Endodermal cell (in vitro differentiated cells): ENCODE measurements at regions not wholly inside any gene's neighbourhood (a gene's known extent, or its start where the extent isn't known, plus 50 kb on each side); places are given as distances from the start of the nearest gene placed in this dataset.

ENCODE experiments used
- DNase-seq: peaks from one replicate; pipeline ENCODE4 v3.0.0-alpha.2; 2017
- H3K27ac ChIP-seq: 2 replicates; pipeline ENCODE4 v1.5.1; 2013; ENCODE audit warnings: mild to moderate bottlenecking, low read depth, low read length, moderate library complexity
- H3K27me3 ChIP-seq: 2 replicates; pipeline ENCODE4 v1.6.1; 2013; ENCODE audit warnings: mild to moderate bottlenecking, low read length, moderate library complexity; ENCODE audit not compliant: insufficient read depth, control insufficient read depth, poor library complexity, severe bottlenecking
- H3K36me3 ChIP-seq: 2 replicates; pipeline ENCODE4 v1.7.0; 2013; ENCODE audit warnings: mild to moderate bottlenecking, low read length, moderate library complexity; ENCODE audit not compliant: control insufficient read depth, insufficient read depth
- H3K4me1 ChIP-seq: one replicate; pipeline ENCODE4 v1.7.0; 2013; ENCODE audit warnings: low read length; ENCODE audit not compliant: control insufficient read depth, insufficient read depth
- H3K4me3 ChIP-seq: 2 replicates; pipeline ENCODE4 v1.5.1; 2013; ENCODE audit warnings: mild to moderate bottlenecking, low read length, moderate library complexity
- H3K9ac ChIP-seq: 2 replicates; pipeline ENCODE4 v1.6.1; 2013; ENCODE audit warnings: mild to moderate bottlenecking, low read length, moderate library complexity; ENCODE audit not compliant: poor library complexity, severe bottlenecking; ENCODE audit errors: extremely low read depth
- H3K9me3 ChIP-seq: 2 replicates; pipeline ENCODE4 v1.6.1; 2013; ENCODE audit warnings: mild to moderate bottlenecking, low read length, moderate library complexity; ENCODE audit not compliant: control insufficient read depth
- H3K27ac Mint-ChIP-seq: 2 replicates; pipeline ENCODE4 v1.8.0; 2020; ENCODE audit warnings: mixed read lengths
- H3K27me3 Mint-ChIP-seq: 2 replicates; pipeline ENCODE4 v1.8.0; 2021; ENCODE audit warnings: mild to moderate bottlenecking, mixed read lengths; ENCODE audit not compliant: insufficient read depth
- H3K36me3 Mint-ChIP-seq: 2 replicates; pipeline ENCODE4 v1.8.0; 2020; ENCODE audit warnings: low read depth, mixed read lengths
- H3K4me1 Mint-ChIP-seq: 2 replicates; pipeline ENCODE4 v1.8.0; 2020; ENCODE audit warnings: mixed read lengths
- H3K4me3 Mint-ChIP-seq: 2 replicates; pipeline ENCODE4 v1.8.0; 2020; ENCODE audit warnings: mild to moderate bottlenecking, moderate library complexity, mixed read lengths
- H3K9me3 Mint-ChIP-seq: 2 replicates; pipeline ENCODE4 v1.8.0; 2020; ENCODE audit warnings: mild to moderate bottlenecking, mixed read lengths
- CTCF ChIP-seq: fragments of 200-600 bp; sonication (generic); conservative IDR thresholded peaks from 2 replicates; pipeline ENCODE4 v1.5.0; 2021; ENCODE audit warnings: antibody characterized with exemption, mild to moderate bottlenecking
- WGBS, 2 experiments: methylation state at CpG; one replicate each; pipeline versions ENCODE4 v1.1.5 to v1.1.7; 2013; ENCODE audit warnings: missing lambda C conversion rate in 2 of 2, mixed read lengths in 1 of 2; ENCODE audit not compliant: insufficient coverage in 1 of 2, insufficient read length in 1 of 2; 5-methylcytosine and 5-hydroxymethylcytosine counted together

GRCh38 chr9:110110154-110110553 is 97.8 kb downstream of the C9orf152 start:
- no peak overlapping the region for H3K27ac ChIP-seq
- H3K36me3 ChIP-seq = no peaks in the 10 kb centered on the region
- no peaks in the 10 kb centered on the region for H3K36me3 Mint-ChIP-seq
- TF ChIP-seq CTCF = no peak
- peaks cover 18% of the 10 kb centered on the region for H3K4me1 ChIP-seq
- H3K9ac ChIP-seq = no peak overlapping the region
- no peak overlapping the region for H3K27ac Mint-ChIP-seq
- H3K4me3 Mint-ChIP-seq = no peak overlapping the region
- no peak for DNase-seq
- no peaks in the 10 kb centered on the region for H3K9me3 Mint-ChIP-seq
- no peaks in the 10 kb centered on the region for H3K27me3 ChIP-seq
- peaks cover 47% of the 10 kb centered on the region for H3K4me1 Mint-ChIP-seq
- H3K27me3 Mint-ChIP-seq = no peaks in the 10 kb centered on the region
- no peaks in the 10 kb centered on the region for H3K9me3 ChIP-seq
- WGBS, 2 experiments = 86% methylated on average over 2 of the region's 2 CpGs; no CpG with 5 or more reads in 1 of the 2 experiments
- H3K4me3 ChIP-seq = no peak overlapping the region

- no peaks in the 10 kb centered on the region for H3K36me3 Mint-ChIP-seq
- WGBS, 2 experiments = 54 to 63% methylated on average over 3 of the region's 3 CpGs
- no peaks in the 10 kb centered on the region for H3K9me3 ChIP-seq
- H3K9ac ChIP-seq = no peak overlapping the region
- peaks cover 11% of the 10 kb centered on the region for H3K4me1 ChIP-seq
- H3K4me1 Mint-ChIP-seq = peaks cover 34% of the 10 kb centered on the region
- H3K9me3 Mint-ChIP-seq = no peaks in the 10 kb centered on the region
- H3K27ac Mint-ChIP-seq = peak overlapping the region; percentile 75
- no peaks in the 10 kb centered on the region for H3K27me3 ChIP-seq
- no peak for TF ChIP-seq CTCF
- no peak overlapping the region for H3K4me3 Mint-ChIP-seq
- no peak overlapping the region for H3K27ac ChIP-seq
- H3K27me3 Mint-ChIP-seq = no peaks in the 10 kb centered on the region
- H3K4me3 ChIP-seq = no peak overlapping the region
- DNase-seq = peak; percentile 72
- no peaks in the 10 kb centered on the region for H3K36me3 ChIP-seq
Measured at GRCh38 chr9:110111868-110112267, 96.1 kb downstream of the C9orf152 start.

- 91 to 100% methylated on average over 2 to 4 of the region's 4 CpGs for WGBS, 2 experiments
- H3K4me1 Mint-ChIP-seq = peaks cover 32% of the 10 kb centered on the region
Measured at GRCh38 chr9:110112792-110113191, 95.2 kb downstream of the C9orf152 start.

More at GRCh38 chr9:110112792-110113191, 95.2 kb downstream of the C9orf152 start:
- Histone ChIP-seq H3K9ac (no peak overlapping the region), H3K27ac (no peak overlapping the region), H3K27me3 (no peaks in the 10 kb centered on the region), H3K4me3 (no peak overlapping the region), H3K36me3 (no peaks in the 10 kb centered on the region), H3K9me3 (no peaks in the 10 kb centered on the region), H3K4me1 (peaks cover 9% of the 10 kb centered on the region)
- H3K27me3 Mint-ChIP-seq = no peaks in the 10 kb centered on the region
- H3K27ac Mint-ChIP-seq = no peak overlapping the region
- no peak for DNase-seq
- no peak for TF ChIP-seq CTCF
- H3K9me3 Mint-ChIP-seq = no peaks in the 10 kb centered on the region
- H3K36me3 Mint-ChIP-seq = no peaks in the 10 kb centered on the region
- H3K4me3 Mint-ChIP-seq = no peak overlapping the region
